H9 (cell line): ENCODE measurements at regions not wholly inside any gene's neighbourhood (a gene's known extent, or its start where the extent isn't known, plus 50 kb on each side); places are given as distances from the start of the nearest gene placed in this dataset.

Experiments
- DNase-seq: peaks from one replicate; pipeline ENCODE4 v3.0.0-alpha.2; 2017
- H2AFZ ChIP-seq: one replicate; pipeline ENCODE4 v1.6.1; 2013; ENCODE audit warnings: mild to moderate bottlenecking, low read length, control low read depth, moderate library complexity
- H2AK5ac ChIP-seq: 2 replicates; pipeline ENCODE4 v1.6.1; 2013; ENCODE audit warnings: low read length, control low read depth, mixed read lengths; ENCODE audit not compliant: insufficient read length
- H2BK120ac ChIP-seq: one replicate; pipeline ENCODE4 v1.6.1; 2013; ENCODE audit warnings: low read depth, mild to moderate bottlenecking, low read length, control low read depth, inconsistent platforms; ENCODE audit not compliant: poor library complexity, severe bottlenecking
- H2BK12ac ChIP-seq: 2 replicates; pipeline ENCODE4 v1.6.1; 2013; ENCODE audit warnings: low read length, control low read depth, mixed read lengths, low read depth; ENCODE audit not compliant: insufficient read length
- H2BK15ac ChIP-seq: 2 replicates; pipeline ENCODE4 v1.6.1; 2013; ENCODE audit warnings: low read depth, low read length, control low read depth
- H2BK20ac ChIP-seq: one replicate; pipeline ENCODE4 v1.6.1; 2013; ENCODE audit warnings: low read depth, mild to moderate bottlenecking, low read length, control low read depth, inconsistent platforms; ENCODE audit not compliant: poor library complexity, severe bottlenecking
- H2BK5ac ChIP-seq: 2 replicates; pipeline ENCODE4 v1.6.1; 2013; ENCODE audit warnings: low read length, control low read depth, mixed read lengths; ENCODE audit not compliant: insufficient read length
- H3K14ac ChIP-seq: 2 replicates; pipeline ENCODE4 v1.6.1; 2013; ENCODE audit warnings: low read length, control low read depth; ENCODE audit not compliant: insufficient read depth
- H3K18ac ChIP-seq: 2 replicates; pipeline ENCODE4 v1.6.1; 2013; ENCODE audit warnings: low read depth, mild to moderate bottlenecking, mixed read lengths, low read length, control low read depth; ENCODE audit not compliant: insufficient read length
- H3K23ac ChIP-seq: 2 replicates; pipeline ENCODE4 v1.6.1; 2013; ENCODE audit warnings: low read length, control low read depth, mixed read lengths, low read depth; ENCODE audit not compliant: insufficient read length
- H3K23me2 ChIP-seq: 2 replicates; pipeline ENCODE4 v1.6.1; 2013; ENCODE audit warnings: low read depth, mild to moderate bottlenecking, mixed read lengths, low read length, control low read depth; ENCODE audit not compliant: insufficient read length, poor library complexity, severe bottlenecking
- H3K27ac ChIP-seq: 2 replicates; pipeline ENCODE4 v1.5.1; 2013; ENCODE audit warnings: low read length, control low read depth, mixed read lengths, low read depth; ENCODE audit not compliant: insufficient read length
- H3K27me3 ChIP-seq: 2 replicates; pipeline ENCODE4 v1.6.1; 2013; ENCODE audit warnings: low read length, control low read depth, inconsistent platforms; ENCODE audit not compliant: insufficient read depth
- H3K4ac ChIP-seq: 2 replicates; pipeline ENCODE4 v1.6.1; 2013; ENCODE audit warnings: low read depth, mild to moderate bottlenecking, control low read depth, inconsistent platforms, low read length, moderate library complexity
- H3K4me1 ChIP-seq: 2 replicates; pipeline ENCODE4 v1.6.1; 2013; ENCODE audit warnings: low read length, control low read depth, inconsistent platforms; ENCODE audit not compliant: insufficient read depth
- H3K4me2 ChIP-seq: 2 replicates; pipeline ENCODE4 v1.6.1; 2013; ENCODE audit warnings: low read length, control low read depth, mixed read lengths; ENCODE audit not compliant: insufficient read length, insufficient read depth
- H3K56ac ChIP-seq: 2 replicates; pipeline ENCODE4 v1.6.1; 2013; ENCODE audit warnings: low read depth, mild to moderate bottlenecking, mixed read lengths, low read length, control low read depth; ENCODE audit not compliant: insufficient read length
- H3K79me1 ChIP-seq: 2 replicates; pipeline ENCODE4 v1.6.1; 2013; ENCODE audit warnings: low read depth, mild to moderate bottlenecking, moderate library complexity, low read length, control low read depth, inconsistent platforms; ENCODE audit not compliant: insufficient read depth, poor library complexity, severe bottlenecking
- H3K79me2 ChIP-seq: 2 replicates; pipeline ENCODE4 v1.6.1; 2013; ENCODE audit warnings: low read length, control low read depth, inconsistent platforms; ENCODE audit not compliant: insufficient read depth
- H3K9ac ChIP-seq: 2 replicates; pipeline ENCODE4 v1.6.1; 2013; ENCODE audit warnings: low read length, control low read depth, mixed read lengths; ENCODE audit not compliant: insufficient read length; ENCODE audit errors: extremely low read depth
- H3K9me3 ChIP-seq: one replicate; pipeline ENCODE4 v1.6.1; 2013; ENCODE audit warnings: low read depth, low read length, inconsistent platforms; ENCODE audit not compliant: control insufficient read depth
- H3T11ph ChIP-seq: one replicate; pipeline ENCODE4 v1.6.1; 2013; ENCODE audit warnings: mild to moderate bottlenecking, low read length, control low read depth, inconsistent platforms
- H4K20me1 ChIP-seq: one replicate; pipeline ENCODE4 v1.6.1; 2013; ENCODE audit not compliant: control insufficient read depth, insufficient read length, insufficient read depth
- H4K5ac ChIP-seq: 2 replicates; pipeline ENCODE4 v1.6.1; 2013; ENCODE audit warnings: low read depth, mild to moderate bottlenecking, mixed read lengths, low read length, control low read depth; ENCODE audit not compliant: insufficient read length
- H4K8ac ChIP-seq: replicated peaks from 2 replicates; pipeline ENCODE4 v1.6.1; 2013; ENCODE audit warnings: low read length, control low read depth, mixed read lengths, low read depth; ENCODE audit not compliant: insufficient read length
- H4K91ac ChIP-seq: 2 replicates; pipeline ENCODE4 v1.6.1; 2013; ENCODE audit warnings: low read depth, mild to moderate bottlenecking, moderate library complexity, mixed read lengths, low read length, control low read depth; ENCODE audit not compliant: insufficient read length
- H3K27ac Mint-ChIP-seq, 3 experiments: 2 replicates in 2 of 3; 3 replicates in 1 of 3; pipeline ENCODE4 v1.8.0; 2020 to 2021; ENCODE audit warnings: mixed read lengths in 3 of 3, mild to moderate bottlenecking in 1 of 3, moderate library complexity in 1 of 3
- H3K27me3 Mint-ChIP-seq: 2 replicates; pipeline ENCODE4 v1.8.0; 2021; ENCODE audit warnings: low read depth, mild to moderate bottlenecking, moderate library complexity, mixed read lengths
- H3K36me3 Mint-ChIP-seq, 3 experiments: 2 replicates in 2 of 3; 3 replicates in 1 of 3; pipeline ENCODE4 v1.8.0; 2020 to 2021; ENCODE audit warnings: low read depth in 3 of 3, mixed read lengths in 3 of 3; ENCODE audit not compliant: insufficient read depth in 1 of 3
- H3K4me1 Mint-ChIP-seq, 2 experiments: 2 replicates each; pipeline ENCODE4 v1.8.0; 2020; ENCODE audit warnings: mixed read lengths in 2 of 2
- H3K4me3 Mint-ChIP-seq, 2 experiments: 2 replicates in 1 of 2; 3 replicates in 1 of 2; pipeline ENCODE4 v1.8.0; 2020 to 2021; ENCODE audit warnings: mild to moderate bottlenecking in 2 of 2, mixed read lengths in 2 of 2, moderate library complexity in 1 of 2
- H3K9me3 Mint-ChIP-seq, 2 experiments: 2 replicates in 1 of 2; 3 replicates in 1 of 2; pipeline ENCODE4 v1.8.0; 2020; ENCODE audit warnings: mild to moderate bottlenecking in 2 of 2, mixed read lengths in 2 of 2, moderate library complexity in 1 of 2
- CTCF ChIP-seq: fragments of 200-600 bp; sonication (generic); conservative IDR thresholded peaks from 3 replicates; pipeline ENCODE4 v1.8.0; 2021; ENCODE audit warnings: antibody characterized with exemption, mild to moderate bottlenecking
- WGBS: extraction: QIAGEN DNeasy Blood & Tissue Kit; methylation state at CpG from one replicate; pipeline ENCODE4 v1.1.7; 2013; ENCODE audit warnings: missing lambda C conversion rate, low lambda C conversion rate, mixed read lengths; ENCODE audit not compliant: insufficient read length; ENCODE audit errors: extremely low coverage; 5-methylcytosine and 5-hydroxymethylcytosine counted together

GRCh38 chr9:91158286-91158685, 203.4 kb downstream of the AUH start:
- H2BK120ac ChIP-seq: no peak overlapping the region
- no peak for TF ChIP-seq CTCF
- H3K9me3 ChIP-seq: no peaks in the 10 kb centered on the region
- no peak overlapping the region for H4K5ac ChIP-seq
- no peak overlapping the region for H2BK12ac ChIP-seq
- Mint-ChIP-seq H3K4me1 (peaks cover 14 to 16% of the 10 kb centered on the region in 2 experiments), H3K4me3 (no peak overlapping the region), H3K27me3 (peaks cover 3% of the 10 kb centered on the region), H3K27ac (no peak overlapping the region), H3K9me3 (peaks cover 9 to 10% of the 10 kb centered on the region in 2 experiments; a peak in 4 of 5 replicates), H3K36me3 (peaks cover 0 to 2% (median 0%) of the 10 kb centered on the region in 3 experiments; a peak in 1 of 7 replicates)
- H4K91ac ChIP-seq: no peak overlapping the region
- no peak overlapping the region for H4K8ac ChIP-seq
- WGBS: no CpG with 5 or more reads among the region's 6 CpGs
- H3T11ph ChIP-seq: no peak overlapping the region
- H2BK5ac ChIP-seq: no peak overlapping the region
- no peak overlapping the region for H2BK20ac ChIP-seq
- no peak overlapping the region for H3K56ac ChIP-seq
- no peak overlapping the region for H3K27ac ChIP-seq
- no peak overlapping the region for H2BK15ac ChIP-seq
- H3K14ac ChIP-seq: no peak overlapping the region
- no peaks in the 10 kb centered on the region for H4K20me1 ChIP-seq
- no peaks in the 10 kb centered on the region for H3K79me1 ChIP-seq
- no peak overlapping the region for H3K18ac ChIP-seq
- H2AK5ac ChIP-seq: no peak overlapping the region
- no peaks in the 10 kb centered on the region for H3K23me2 ChIP-seq
- no peak overlapping the region for H3K23ac ChIP-seq
- H3K4me1 ChIP-seq: no peaks in the 10 kb centered on the region
- H3K4ac ChIP-seq: no peak overlapping the region
- no peak overlapping the region for H3K9ac ChIP-seq
- no peak overlapping the region for H2AFZ ChIP-seq
- H3K27me3 ChIP-seq: no peaks in the 10 kb centered on the region
- no peak for DNase-seq
- H3K79me2 ChIP-seq: no peaks in the 10 kb centered on the region
- no peak overlapping the region for H3K4me2 ChIP-seq
